HEK293T (cell line): ENCODE measurements at regions not wholly inside any gene's neighbourhood (a gene's known extent, or its start where the extent isn't known, plus 50 kb on each side); places are given as distances from the start of the nearest gene placed in this dataset.

Source experiments
- BHLHE40 ChIP-seq: fragments of 450-650 bp; IDR thresholded peaks from 2 replicates; pipeline ENCODE4 v1.6.1; 2016; ENCODE audit warnings: mild to moderate bottlenecking, moderate library complexity, borderline replicate concordance
- FOXA1 ChIP-seq: fragments of 450-650 bp; IDR thresholded peaks from 2 replicates; pipeline ENCODE4 v1.6.1; 2016; ENCODE audit warnings: mild to moderate bottlenecking
- FOXM1 ChIP-seq: fragments of 450-650 bp; IDR thresholded peaks from 2 replicates; pipeline ENCODE4 v1.6.1; 2017; ENCODE audit warnings: mild to moderate bottlenecking, borderline replicate concordance
- HDGF ChIP-seq: fragments of 450-650 bp; IDR thresholded peaks from 2 replicates; pipeline ENCODE4 v1.6.1; 2017; ENCODE audit warnings: antibody characterized with exemption, borderline replicate concordance
- L3MBTL2 ChIP-seq: fragments of 450-650 bp; conservative IDR thresholded peaks from 2 replicates; pipeline ENCODE4 v1.6.1; 2016; ENCODE audit warnings: mild to moderate bottlenecking
- NFRKB ChIP-seq: fragments of 450-650 bp; IDR thresholded peaks from 2 replicates; pipeline ENCODE4 v1.6.1; 2016; ENCODE audit warnings: mild to moderate bottlenecking, moderate library complexity
- SP1 ChIP-seq: fragments of 450-650 bp; IDR thresholded peaks from 2 replicates; pipeline ENCODE4 v1.6.1; 2017

DNA sequence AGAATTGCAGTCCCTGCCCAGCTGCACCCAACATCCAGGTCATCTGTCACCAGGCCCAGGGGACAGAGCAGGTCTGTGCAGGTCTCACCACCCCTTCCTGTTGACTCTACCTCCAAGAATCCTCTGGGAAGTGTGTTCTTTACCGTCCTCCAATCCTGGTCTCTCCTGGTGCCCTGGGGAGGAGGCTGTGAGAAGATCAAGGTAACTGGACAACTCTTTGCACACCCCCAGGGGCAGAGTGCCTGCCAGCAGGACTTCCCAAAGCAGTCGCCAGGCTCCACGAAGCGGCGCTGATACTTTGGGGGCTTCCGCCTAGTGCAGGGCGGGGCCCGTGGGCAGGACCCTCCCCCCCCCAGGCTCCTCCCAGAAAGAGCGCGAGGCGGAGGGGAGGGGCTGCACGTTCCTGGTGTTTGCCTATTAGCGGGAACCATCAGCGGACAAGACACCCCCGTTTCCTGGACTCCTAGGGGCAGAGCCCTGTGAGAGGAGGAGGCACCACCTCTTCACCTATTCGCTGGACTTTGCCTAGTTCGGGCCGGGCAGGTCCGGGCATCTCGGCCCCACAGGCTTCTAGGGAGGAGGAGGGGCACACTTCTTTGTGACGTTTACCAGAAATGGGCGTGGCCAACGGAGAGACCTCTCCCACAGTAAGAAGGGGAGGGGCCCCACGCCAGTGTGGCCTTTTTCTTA lies 918.0 kb downstream of the AACS start:
- TF ChIP-seq L3MBTL2 (no peak), BHLHE40 (no peak), SP1 (no peak), NFRKB (no peak), FOXA1 (no peak), HDGF (no peak), FOXM1 (no peak)
